GM13977 (cell line): ENCODE measurements at regions not wholly inside any gene's neighbourhood (a gene's known extent, or its start where the extent isn't known, plus 50 kb on each side); places are given as distances from the start of the nearest gene placed in this dataset.

Experiments
- DNase-seq: peaks from one replicate; pipeline ENCODE4 v3.0.0; 2012; ENCODE audit warnings: low spot score
- in situ Hi-C: fragments of 300-500 bp; cut with MboI; formaldehyde crosslinking; loops from one replicate; pipeline ENCODE4 v1.12.0; 2022; ENCODE audit warnings: low sequenced_read_pairs, low pct_unique_long_range_greater_than_20kb, mixed read lengths, inconsistent platforms; ENCODE audit not compliant: unreplicated experiment
- TF ChIP-seq, protein P1 (sequence below): IDR thresholded peaks from 2 replicates; pipeline ENCODE4 v1.5.1; 2012; ENCODE audit warnings: mild to moderate bottlenecking, control low read depth; ENCODE audit not compliant: insufficient read depth; ENCODE audit errors: extremely low read depth, missing control alignments

DNA sequence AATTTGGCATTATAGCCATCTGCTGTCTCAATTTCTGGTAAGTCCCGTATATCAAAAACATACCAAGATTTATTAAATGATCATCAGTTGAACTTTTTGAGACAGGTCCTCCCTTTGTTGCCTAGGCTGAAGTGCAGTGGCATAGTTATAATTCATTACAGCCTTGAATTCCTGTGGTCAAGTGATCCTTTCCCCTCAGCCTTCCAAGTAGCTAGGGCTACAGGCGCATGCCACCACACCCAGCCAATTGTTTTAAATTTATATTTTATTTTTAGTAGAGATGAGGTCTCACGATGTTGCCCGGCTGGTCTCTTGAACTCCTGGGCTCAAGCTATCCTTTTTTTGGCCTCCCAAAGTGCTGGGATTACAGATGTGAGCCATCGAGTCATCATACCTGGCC is 418.9 kb downstream of the ARHGEF28 start:
- in situ Hi-C loops = loop anchor here (25.0 kb wide), 1 partner anchor 592 kb away; the partner anchor contains the start of gene ENC1
- TF ChIP-seq, protein P1, sequence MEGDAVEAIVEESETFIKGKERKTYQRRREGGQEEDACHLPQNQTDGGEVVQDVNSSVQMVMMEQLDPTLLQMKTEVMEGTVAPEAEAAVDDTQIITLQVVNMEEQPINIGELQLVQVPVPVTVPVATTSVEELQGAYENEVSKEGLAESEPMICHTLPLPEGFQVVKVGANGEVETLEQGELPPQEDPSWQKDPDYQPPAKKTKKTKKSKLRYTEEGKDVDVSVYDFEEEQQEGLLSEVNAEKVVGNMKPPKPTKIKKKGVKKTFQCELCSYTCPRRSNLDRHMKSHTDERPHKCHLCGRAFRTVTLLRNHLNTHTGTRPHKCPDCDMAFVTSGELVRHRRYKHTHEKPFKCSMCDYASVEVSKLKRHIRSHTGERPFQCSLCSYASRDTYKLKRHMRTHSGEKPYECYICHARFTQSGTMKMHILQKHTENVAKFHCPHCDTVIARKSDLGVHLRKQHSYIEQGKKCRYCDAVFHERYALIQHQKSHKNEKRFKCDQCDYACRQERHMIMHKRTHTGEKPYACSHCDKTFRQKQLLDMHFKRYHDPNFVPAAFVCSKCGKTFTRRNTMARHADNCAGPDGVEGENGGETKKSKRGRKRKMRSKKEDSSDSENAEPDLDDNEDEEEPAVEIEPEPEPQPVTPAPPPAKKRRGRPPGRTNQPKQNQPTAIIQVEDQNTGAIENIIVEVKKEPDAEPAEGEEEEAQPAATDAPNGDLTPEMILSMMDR = no peak
- no peak for DNase-seq

DNA sequence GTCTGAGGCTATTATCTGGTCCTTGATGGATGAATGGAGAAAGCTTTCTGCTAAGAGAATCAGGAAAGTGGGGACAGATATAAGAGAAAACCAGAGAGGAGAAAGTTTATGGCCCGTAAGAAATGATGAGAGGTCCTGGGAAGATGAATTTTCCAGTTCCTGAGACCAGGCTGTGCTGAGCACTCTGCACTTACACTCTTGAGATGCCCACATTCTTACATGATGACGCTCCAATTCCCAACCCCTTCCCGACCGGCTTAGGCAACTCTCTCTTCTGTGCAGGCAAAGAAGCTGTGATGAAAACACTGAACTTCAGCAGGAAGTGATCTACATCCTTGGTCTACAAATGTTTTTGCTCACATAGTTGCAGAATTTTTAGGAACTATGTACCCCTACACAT is 417.0 kb downstream of the ARHGEF28 start:
- no peak for DNase-seq
- TF ChIP-seq, protein P1 = no peak

GRCh38 chr5:74042559-74042958 is 416.6 kb downstream of the ARHGEF28 start:
- DNase-seq = no peak
- TF ChIP-seq, protein P1 = no peak
- in situ Hi-C loops = loop anchor here (25.0 kb wide), 1 partner anchor 595 kb away; the partner anchor contains the start of gene ENC1

More for the DNA sequence above, 417.0 kb downstream of the ARHGEF28 start:
- in situ Hi-C loops = loop anchor here (25.0 kb wide), 1 partner anchor 594 kb away; the partner anchor contains the start of gene ENC1

GRCh38 chr5:74041913-74042312 is 415.9 kb downstream of the ARHGEF28 start:
- in situ Hi-C loops = loop anchor here (25.0 kb wide), 1 partner anchor 595 kb away; the partner anchor contains the start of gene ENC1
- TF ChIP-seq, protein P1 = no peak

DNA sequence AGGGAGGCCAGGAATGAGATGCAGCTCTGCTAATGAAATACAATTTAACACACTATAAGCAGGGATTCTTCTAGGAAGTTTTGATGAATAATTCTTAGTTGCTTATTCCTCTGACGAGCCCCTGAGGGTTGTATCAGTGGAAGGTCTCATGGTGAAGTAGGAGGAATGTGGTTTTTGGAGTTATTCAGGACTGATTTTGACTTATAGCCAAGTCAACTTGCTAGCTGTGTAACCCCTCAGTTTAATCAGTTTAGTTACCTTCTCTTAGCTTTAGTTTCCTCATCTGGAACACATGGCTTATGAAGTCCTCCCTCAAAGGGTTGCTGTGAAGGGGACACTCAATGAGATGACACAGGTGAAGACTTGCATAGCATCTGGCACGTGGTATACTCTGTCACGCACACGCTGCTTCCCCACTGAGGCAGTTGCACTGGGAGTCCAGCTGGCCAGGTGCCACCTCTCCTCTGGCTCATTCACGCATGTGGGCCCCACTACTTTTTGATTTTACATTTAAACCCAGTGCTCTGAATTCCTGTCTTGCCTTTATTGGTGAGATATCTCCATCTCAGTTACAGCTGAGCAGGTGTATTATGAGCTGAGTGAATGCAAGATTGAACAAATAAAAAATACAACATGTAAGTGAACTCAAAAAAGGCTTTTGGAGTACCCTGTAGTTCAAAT is 415.0 kb downstream of the ARHGEF28 start:
- no peak for DNase-seq
- in situ Hi-C loops = loop anchor here (25.0 kb wide), 1 partner anchor 596 kb away; the partner anchor contains the start of gene ENC1
- TF ChIP-seq, protein P1 = no peak

More at GRCh38 chr5:74041913-74042312, 415.9 kb downstream of the ARHGEF28 start:
- DNase-seq = no peak

DNA sequence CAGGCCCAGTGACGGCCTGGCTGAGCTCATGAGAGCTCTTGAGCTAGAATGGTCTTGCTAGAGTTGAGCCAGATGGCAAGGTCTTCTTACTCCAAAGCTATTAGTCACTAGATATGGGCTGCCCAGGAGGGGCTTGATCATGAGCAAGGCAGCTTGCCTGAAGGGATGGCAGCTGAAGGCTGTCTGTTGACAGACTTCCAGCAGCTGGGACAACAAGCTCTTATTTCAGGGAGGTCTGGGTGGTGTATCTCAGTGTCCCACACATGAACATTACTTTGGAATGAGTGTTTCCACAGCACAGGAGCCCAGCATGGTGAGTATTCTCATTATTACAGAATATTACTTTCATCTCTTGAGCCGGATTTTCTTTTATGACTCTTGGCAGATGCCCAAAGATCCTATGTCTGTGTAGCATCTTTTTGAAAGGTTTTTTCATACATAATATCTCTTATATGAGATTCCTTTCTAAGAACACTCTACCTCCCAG is 414.1 kb downstream of the ARHGEF28 start:
- DNase-seq = no peak
- in situ Hi-C loops = loop anchor here (25.0 kb wide), 1 partner anchor 597 kb away; the partner anchor contains the start of gene ENC1
- TF ChIP-seq, protein P1 = no peak
